Lower lobe of right lung (tissue), 2 donors: ENCODE measurements at regions not wholly inside any gene's neighbourhood (a gene's known extent, or its start where the extent isn't known, plus 50 kb on each side); places are given as distances from the start of the nearest gene placed in this dataset.

ENCODE experiments used
- ATAC-seq, 2 donors: fragments of 200-7000 bp; cut with Tn5 transposase; one replicate each; pipeline ENCODE4 v1.9.1; 2020 to 2022; ENCODE audit warnings: mild to moderate bottlenecking in 2 of 2, moderate library complexity in 2 of 2
- DNase-seq: peaks from one replicate; pipeline ENCODE4 v3.0.0-alpha.2; 2020
- H3K27ac ChIP-seq: fragments of 200-600 bp; one replicate; pipeline ENCODE4 v1.8.0; 2022
- H3K27me3 ChIP-seq: fragments of 200-600 bp; one replicate; pipeline ENCODE4 v1.8.0; 2022; ENCODE audit warnings: low read depth
- H3K36me3 ChIP-seq: fragments of 200-600 bp; one replicate; pipeline ENCODE4 v1.8.0; 2022; ENCODE audit warnings: mild to moderate bottlenecking
- H3K4me1 ChIP-seq: fragments of 200-600 bp; one replicate; pipeline ENCODE4 v1.8.0; 2022
- H3K4me3 ChIP-seq: fragments of 200-600 bp; one replicate; pipeline ENCODE4 v1.8.0; 2022; ENCODE audit warnings: mild to moderate bottlenecking
- H3K9me3 ChIP-seq: fragments of 200-600 bp; one replicate; pipeline ENCODE4 v1.8.0; 2022
- intact Hi-C: fragments of 100-400 bp; cut with DNase I; formaldehyde crosslinking; loops from one replicate; pipeline ENCODE4 v1.11.0; 2022
- TF ChIP-seq, protein P1 (sequence below): fragments of 200-600 bp; IDR thresholded peaks from one replicate; pipeline ENCODE4 v1.8.0; 2022; ENCODE audit warnings: antibody characterized with exemption, mild to moderate bottlenecking
- donor health status: DM: no; HTN: yes; CAD: no; lungs with severe emphysema.

- intact Hi-C loops = no loop called here
- Histone ChIP-seq H3K27ac (no peak overlapping the region), H3K27me3 (no peaks in the 10 kb centered on the region), H3K4me1 (no peaks in the 10 kb centered on the region), H3K4me3 (no peak overlapping the region), H3K36me3 (no peaks in the 10 kb centered on the region), H3K9me3 (no peaks in the 10 kb centered on the region)
- TF ChIP-seq, protein P1, sequence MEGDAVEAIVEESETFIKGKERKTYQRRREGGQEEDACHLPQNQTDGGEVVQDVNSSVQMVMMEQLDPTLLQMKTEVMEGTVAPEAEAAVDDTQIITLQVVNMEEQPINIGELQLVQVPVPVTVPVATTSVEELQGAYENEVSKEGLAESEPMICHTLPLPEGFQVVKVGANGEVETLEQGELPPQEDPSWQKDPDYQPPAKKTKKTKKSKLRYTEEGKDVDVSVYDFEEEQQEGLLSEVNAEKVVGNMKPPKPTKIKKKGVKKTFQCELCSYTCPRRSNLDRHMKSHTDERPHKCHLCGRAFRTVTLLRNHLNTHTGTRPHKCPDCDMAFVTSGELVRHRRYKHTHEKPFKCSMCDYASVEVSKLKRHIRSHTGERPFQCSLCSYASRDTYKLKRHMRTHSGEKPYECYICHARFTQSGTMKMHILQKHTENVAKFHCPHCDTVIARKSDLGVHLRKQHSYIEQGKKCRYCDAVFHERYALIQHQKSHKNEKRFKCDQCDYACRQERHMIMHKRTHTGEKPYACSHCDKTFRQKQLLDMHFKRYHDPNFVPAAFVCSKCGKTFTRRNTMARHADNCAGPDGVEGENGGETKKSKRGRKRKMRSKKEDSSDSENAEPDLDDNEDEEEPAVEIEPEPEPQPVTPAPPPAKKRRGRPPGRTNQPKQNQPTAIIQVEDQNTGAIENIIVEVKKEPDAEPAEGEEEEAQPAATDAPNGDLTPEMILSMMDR = no peak
- no peak for DNase-seq
- ATAC-seq = no peak
Observed at GRCh38 chr12:41777064-41777790, 367.4 kb downstream of the GXYLT1 start.

- TF ChIP-seq, protein P1 = no peak
- intact Hi-C loops = no loop called here
- ATAC-seq (no peak), DNase-seq (no peak)
- Histone ChIP-seq H3K4me3 (no peak overlapping the region), H3K27ac (no peak overlapping the region), H3K27me3 (no peaks in the 10 kb centered on the region), H3K36me3 (no peaks in the 10 kb centered on the region), H3K4me1 (no peaks in the 10 kb centered on the region), H3K9me3 (no peaks in the 10 kb centered on the region)
Observed at GRCh38 chr12:41772478-41772877, 372.2 kb downstream of the GXYLT1 start.

DNA sequence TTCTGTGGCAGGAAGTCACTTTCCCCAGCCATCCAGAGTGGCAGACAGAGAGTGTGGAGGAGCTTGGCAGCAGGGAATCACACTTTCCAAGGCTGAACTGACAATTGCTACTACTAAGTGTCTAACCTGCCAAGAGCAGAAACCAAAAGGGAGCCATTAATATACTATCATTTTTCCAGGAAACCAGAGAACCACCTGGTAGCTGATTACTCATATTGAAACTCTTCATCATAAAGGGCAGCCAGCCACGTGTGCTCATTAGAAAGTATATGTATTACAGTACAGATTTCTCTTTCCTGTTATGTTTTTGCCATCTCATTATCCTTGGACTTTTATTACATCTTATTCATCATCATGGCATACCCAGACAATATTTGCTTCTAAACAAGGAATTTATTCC, 374.9 kb downstream of the GXYLT1 start:
- H3K36me3 ChIP-seq = no peaks in the 10 kb centered on the region
- no peaks in the 10 kb centered on the region for H3K4me1 ChIP-seq
- no peak overlapping the region for H3K27ac ChIP-seq
- H3K27me3 ChIP-seq = no peaks in the 10 kb centered on the region
- ATAC-seq (no peak), DNase-seq (no peak)
- TF ChIP-seq, protein P1 = no peak
- H3K4me3 ChIP-seq = no peak overlapping the region
- no peaks in the 10 kb centered on the region for H3K9me3 ChIP-seq
- intact Hi-C loops = no loop called here

DNA sequence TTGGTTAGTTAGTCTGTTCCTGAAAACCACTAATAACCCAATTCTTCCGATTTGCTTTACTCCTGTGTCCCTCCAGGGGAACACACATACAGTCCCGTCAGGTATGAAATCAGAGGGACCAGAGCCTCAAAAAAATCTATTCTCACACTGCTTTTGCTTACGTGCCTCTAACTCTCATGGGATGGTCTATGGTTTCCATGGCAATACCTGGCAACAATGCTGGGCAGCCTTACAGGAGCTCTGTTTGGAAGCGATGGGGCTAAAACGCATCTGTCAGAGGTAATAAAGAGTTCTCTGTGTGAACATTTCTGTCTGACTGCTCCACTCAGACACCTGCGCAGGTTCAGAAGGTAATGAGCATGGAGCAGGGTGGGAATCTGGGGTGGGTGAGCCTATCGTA, 376.2 kb downstream of the GXYLT1 start:
- intact Hi-C loops = no loop called here
- H3K4me3 ChIP-seq = no peak overlapping the region
- ATAC-seq = no peak
- no peaks in the 10 kb centered on the region for H3K4me1 ChIP-seq
- TF ChIP-seq, protein P1 = no peak
- H3K27me3 ChIP-seq = no peaks in the 10 kb centered on the region
- DNase-seq = no peak
- no peaks in the 10 kb centered on the region for H3K36me3 ChIP-seq
- H3K27ac ChIP-seq = no peak overlapping the region
- no peaks in the 10 kb centered on the region for H3K9me3 ChIP-seq

- H3K27ac ChIP-seq = no peak overlapping the region
- intact Hi-C loops = no loop called here
- H3K4me1 ChIP-seq = no peaks in the 10 kb centered on the region
- no peak overlapping the region for H3K4me3 ChIP-seq
- no peaks in the 10 kb centered on the region for H3K36me3 ChIP-seq
- no peaks in the 10 kb centered on the region for H3K9me3 ChIP-seq
- no peaks in the 10 kb centered on the region for H3K27me3 ChIP-seq
- TF ChIP-seq, protein P1 = no peak
- ATAC-seq (no peak), DNase-seq (no peak)
Observed at GRCh38 chr12:41762691-41763090, 382.0 kb downstream of the GXYLT1 start.
